ENCODE measurements at regions not wholly inside any gene's neighbourhood (a gene's known extent, or its start where the extent isn't known, plus 50 kb on each side); places are given as distances from the start of the nearest gene placed in this dataset.

GRCh38 chr5:2240118-2240904 is 357.6 kb upstream of the IRX4 start:
- no peak for TF ChIP-seq CTCF (IDR thresholded peaks at IDR 0.05; ENCODE audit: low read depth, low read length)

GRCh38 chr5:2239201-2239910 is 356.6 kb upstream of the IRX4 start:
- DNase-seq (ENCODE audit: extremely low read depth, low read depth), result no peak
- TF ChIP-seq CTCF (IDR thresholded peaks at IDR 0.05; ENCODE audit: low read depth, low read length), result no peak

More at GRCh38 chr5:2240118-2240904, 357.6 kb upstream of the IRX4 start:
- DNase-seq (ENCODE audit: extremely low read depth, low read depth), result no peak

GRCh38 chr5:2238732-2239131 is 356.0 kb upstream of the IRX4 start:
- no peak for DNase-seq (ENCODE audit: extremely low read depth, low read depth)

GRCh38 chr5:2227433-2227832 is 344.7 kb upstream of the IRX4 start:
- DNase-seq (ENCODE audit: extremely low read depth, low read depth), result no peak
- no peak for TF ChIP-seq CTCF (IDR thresholded peaks at IDR 0.05; ENCODE audit: low read depth, low read length)

More at GRCh38 chr5:2238732-2239131, 356.0 kb upstream of the IRX4 start:
- no peak for TF ChIP-seq CTCF (IDR thresholded peaks at IDR 0.05; ENCODE audit: low read depth, low read length)

GRCh38 chr5:2224689-2225088 is 342.0 kb upstream of the IRX4 start:
- no peak for DNase-seq (ENCODE audit: extremely low read depth, low read depth)
- no peak for TF ChIP-seq CTCF (IDR thresholded peaks at IDR 0.05; ENCODE audit: low read depth, low read length)

- no peak for TF ChIP-seq CTCF (IDR thresholded peaks at IDR 0.05; ENCODE audit: low read depth, low read length)
- DNase-seq (ENCODE audit: extremely low read depth, low read depth), result no peak
Measured at GRCh38 chr5:2223303-2223702, 340.6 kb upstream of the IRX4 start.

Measured in AG09319 (cell line).